ENCODE measurements at regions not wholly inside any gene's neighbourhood (a gene's known extent, or its start where the extent isn't known, plus 50 kb on each side); places are given as distances from the start of the nearest gene placed in this dataset.

DNA sequence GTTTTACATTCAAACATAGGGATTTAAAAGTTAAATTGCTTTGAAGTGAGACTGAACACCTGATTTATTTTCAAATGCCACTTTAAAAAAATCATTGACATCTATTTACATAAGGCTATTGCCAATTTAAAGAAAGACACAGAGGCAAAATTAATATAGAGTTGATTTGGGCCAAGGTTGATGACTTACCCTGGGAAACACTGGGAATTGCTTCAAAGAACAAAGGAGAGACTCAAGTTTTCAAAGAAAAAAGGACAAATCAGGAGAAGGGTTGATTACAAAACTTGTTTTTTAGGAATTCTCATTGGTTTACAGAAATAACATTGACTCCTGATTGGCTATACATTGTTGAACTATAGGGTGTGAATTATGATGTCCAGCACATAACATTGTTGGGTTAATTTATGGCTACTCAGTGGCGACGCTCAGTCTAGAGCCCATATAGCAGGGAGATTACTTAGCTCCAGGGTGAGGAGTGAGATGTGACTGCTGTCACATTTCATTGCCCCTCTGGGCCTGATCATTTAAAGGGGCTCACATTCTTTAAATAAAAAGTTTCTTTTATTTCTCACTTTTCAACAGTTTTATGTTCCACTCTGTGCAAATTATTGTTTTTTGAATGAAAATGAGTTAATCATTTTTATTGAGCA lies 184.6 kb downstream of the SPATA18 start:
- H3K36me3 ChIP-seq (ENCODE audit: insufficient read depth, low read depth, low read length): no peaks in the 10 kb centered on the region
- H3K4me3 ChIP-seq (ENCODE audit: low read length): no peak overlapping the region
- 0 out of 2 replicates have a peak, but pooled peaks cover 5% of the 10 kb centered on the region for H3K4me1 ChIP-seq (ENCODE audit: insufficient read depth, low read length)
- H3K9me3 ChIP-seq (ENCODE audit: insufficient read depth, low read depth, low read length): no peaks in the 10 kb centered on the region
- no peak overlapping the region for H3K27ac ChIP-seq (ENCODE audit: low read length)
- no peaks in the 10 kb centered on the region for H3K27me3 ChIP-seq (ENCODE audit: insufficient read depth, low read length)
- H3K9ac ChIP-seq (ENCODE audit: low read depth, low read length): no peak overlapping the region

DNA sequence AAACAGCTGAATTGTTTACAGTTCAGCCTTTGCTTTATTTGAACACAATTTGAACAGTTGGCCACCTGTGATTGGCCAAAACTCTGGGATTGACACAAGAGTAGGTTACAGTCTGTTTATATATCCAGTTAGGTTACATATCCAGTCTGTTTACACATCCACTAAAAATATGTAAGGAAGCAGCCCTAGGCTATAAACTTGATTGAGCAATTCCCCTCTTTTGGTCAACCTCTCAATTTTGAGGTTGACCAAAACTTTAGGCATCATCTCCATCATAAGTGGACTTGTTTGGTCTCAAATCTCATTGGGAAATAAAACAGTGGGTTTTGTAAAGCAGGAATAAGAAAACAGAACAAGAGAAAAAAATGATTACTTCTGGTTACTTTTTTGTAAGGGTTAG lies 190.8 kb downstream of the SPATA18 start:
- Histone ChIP-seq H3K36me3 (ENCODE audit: insufficient read depth, low read depth, low read length) (no peaks in the 10 kb centered on the region), H3K9ac (ENCODE audit: low read depth, low read length) (no peak overlapping the region), H3K27ac (ENCODE audit: low read length) (no peak overlapping the region), H3K4me3 (ENCODE audit: low read length) (no peak overlapping the region), H3K4me1 (ENCODE audit: insufficient read depth, low read length) (peaks cover 11% of the 10 kb centered on the region; the same call in 1 of the 2 replicates), H3K27me3 (ENCODE audit: insufficient read depth, low read length) (no peaks in the 10 kb centered on the region), H3K9me3 (ENCODE audit: insufficient read depth, low read depth, low read length) (no peaks in the 10 kb centered on the region)

DNA sequence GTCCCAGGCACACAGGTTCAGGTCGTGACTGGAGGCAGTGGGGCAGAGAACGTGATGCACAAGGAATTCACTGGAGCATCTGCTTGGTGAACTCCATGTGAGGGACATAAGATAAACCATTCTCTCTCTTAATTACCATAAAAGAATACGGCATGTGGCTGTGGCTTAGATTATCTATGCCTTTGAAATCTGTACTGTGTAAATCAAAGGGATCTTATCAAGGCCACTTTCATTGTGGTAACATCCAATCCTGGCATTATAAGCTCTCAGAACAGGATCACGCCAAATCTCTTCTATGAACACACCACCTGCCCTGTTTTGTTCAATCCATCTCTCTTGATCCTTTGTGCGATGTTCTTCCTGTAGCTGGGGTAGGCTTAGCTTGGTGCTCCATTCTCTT lies 192.3 kb downstream of the SPATA18 start:
- H3K4me3 ChIP-seq (ENCODE audit: low read length): no peak overlapping the region
- H3K9ac ChIP-seq (ENCODE audit: low read depth, low read length): no peak overlapping the region
- H3K27me3 ChIP-seq (ENCODE audit: insufficient read depth, low read length): no peaks in the 10 kb centered on the region
- no peaks in the 10 kb centered on the region for H3K9me3 ChIP-seq (ENCODE audit: insufficient read depth, low read depth, low read length)
- peaks cover 11% of the 10 kb centered on the region; the same call in 1 of the 2 replicates for H3K4me1 ChIP-seq (ENCODE audit: insufficient read depth, low read length)
- no peaks in the 10 kb centered on the region for H3K36me3 ChIP-seq (ENCODE audit: insufficient read depth, low read depth, low read length)
- H3K27ac ChIP-seq (ENCODE audit: low read length): no peak overlapping the region

DNA sequence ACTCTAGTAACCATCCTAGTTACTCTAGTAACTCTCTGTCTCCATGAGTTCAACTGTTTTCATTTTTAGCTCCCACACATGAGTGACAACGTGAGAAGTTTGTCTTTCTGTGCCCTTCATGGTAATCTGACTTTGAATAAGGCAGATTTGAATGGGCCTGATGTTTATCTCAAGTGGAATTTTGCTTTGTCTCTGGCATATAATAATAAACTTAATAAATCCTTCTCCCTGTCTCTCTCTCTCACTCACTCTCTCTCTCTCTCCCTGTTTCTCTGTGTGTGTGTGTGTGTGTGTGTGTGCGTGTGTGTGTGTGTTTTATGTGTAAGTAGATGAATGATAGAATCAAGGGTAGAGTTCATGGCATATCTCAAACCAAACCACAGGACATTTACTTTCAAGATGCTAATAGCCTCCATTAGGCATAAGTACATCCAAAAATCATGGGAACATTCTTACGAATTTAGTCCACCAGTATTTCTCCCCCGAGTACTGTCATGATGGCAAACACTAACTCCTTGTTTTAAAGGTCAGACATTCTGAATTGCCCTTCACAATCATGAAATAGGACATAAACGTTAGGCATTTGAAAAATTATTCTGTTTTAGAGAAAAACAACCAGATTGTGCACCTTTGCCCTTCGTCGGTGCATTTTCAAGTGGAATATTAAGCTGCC lies 193.1 kb downstream of the SPATA18 start:
- H3K27ac ChIP-seq (ENCODE audit: low read length): no peak overlapping the region
- no peak overlapping the region for H3K4me3 ChIP-seq (ENCODE audit: low read length)
- no peaks in the 10 kb centered on the region for H3K36me3 ChIP-seq (ENCODE audit: insufficient read depth, low read depth, low read length)
- H3K4me1 ChIP-seq (ENCODE audit: insufficient read depth, low read length): peaks cover 11% of the 10 kb centered on the region; the same call in 1 of the 2 replicates
- H3K9ac ChIP-seq (ENCODE audit: low read depth, low read length): no peak overlapping the region
- no peaks in the 10 kb centered on the region for H3K27me3 ChIP-seq (ENCODE audit: insufficient read depth, low read length)
- no peaks in the 10 kb centered on the region for H3K9me3 ChIP-seq (ENCODE audit: insufficient read depth, low read depth, low read length)

DNA sequence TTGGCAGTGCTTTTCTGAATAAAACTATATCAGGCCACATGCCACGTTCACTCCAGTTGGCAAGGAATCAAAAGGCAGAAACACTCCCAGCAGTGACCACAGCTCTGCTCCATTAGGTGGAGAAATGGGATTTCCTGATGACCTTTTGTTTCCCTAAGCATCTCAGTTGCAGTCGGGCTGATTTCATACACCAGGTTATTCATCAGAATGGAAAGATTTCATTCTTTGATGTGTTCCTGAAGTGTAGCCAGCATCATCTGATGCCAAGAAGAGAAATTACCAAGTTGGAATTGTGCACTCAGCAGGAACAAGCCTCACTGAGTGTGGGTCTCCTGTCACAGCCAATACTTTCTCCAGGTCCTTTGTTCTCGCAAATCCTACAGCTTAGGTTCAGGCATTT lies 193.7 kb downstream of the SPATA18 start:
- Histone ChIP-seq H3K27me3 (ENCODE audit: insufficient read depth, low read length) (no peaks in the 10 kb centered on the region), H3K27ac (ENCODE audit: low read length) (no peak overlapping the region), H3K9me3 (ENCODE audit: insufficient read depth, low read depth, low read length) (no peaks in the 10 kb centered on the region), H3K36me3 (ENCODE audit: insufficient read depth, low read depth, low read length) (no peaks in the 10 kb centered on the region), H3K4me1 (ENCODE audit: insufficient read depth, low read length) (peaks cover 11% of the 10 kb centered on the region; the same call in 1 of the 2 replicates), H3K4me3 (ENCODE audit: low read length) (no peak overlapping the region), H3K9ac (ENCODE audit: low read depth, low read length) (no peak overlapping the region)

DNA sequence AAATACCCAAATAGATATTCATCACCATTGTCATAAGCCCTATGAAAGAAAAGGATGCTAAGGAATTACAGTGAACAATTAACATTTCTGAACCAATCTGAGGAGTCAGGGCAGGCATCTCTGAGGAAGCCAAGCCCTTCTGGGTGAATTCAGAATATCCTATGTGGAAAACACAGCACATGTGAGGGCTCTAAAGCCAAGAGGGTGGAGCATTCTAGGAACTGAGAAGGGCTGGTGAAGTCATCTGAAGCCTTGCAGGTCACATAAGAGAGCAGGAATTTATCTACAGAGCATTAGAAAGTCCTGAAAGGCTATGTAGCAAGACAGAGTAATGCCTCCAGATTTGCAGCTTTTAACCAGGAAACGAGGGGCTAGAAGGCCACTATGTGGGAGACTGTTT lies 195.7 kb downstream of the SPATA18 start:
- Histone ChIP-seq H3K36me3 (ENCODE audit: insufficient read depth, low read depth, low read length) (no peaks in the 10 kb centered on the region), H3K4me3 (ENCODE audit: low read length) (no peak overlapping the region), H3K27ac (ENCODE audit: low read length) (no peak overlapping the region), H3K27me3 (ENCODE audit: insufficient read depth, low read length) (no peaks in the 10 kb centered on the region), H3K4me1 (ENCODE audit: insufficient read depth, low read length) (peaks cover 11% of the 10 kb centered on the region; the same call in 1 of the 2 replicates), H3K9me3 (ENCODE audit: insufficient read depth, low read depth, low read length) (peaks cover 3% of the 10 kb centered on the region; the same call in 1 of the 2 replicates), H3K9ac (ENCODE audit: low read depth, low read length) (no peak overlapping the region)

DNA sequence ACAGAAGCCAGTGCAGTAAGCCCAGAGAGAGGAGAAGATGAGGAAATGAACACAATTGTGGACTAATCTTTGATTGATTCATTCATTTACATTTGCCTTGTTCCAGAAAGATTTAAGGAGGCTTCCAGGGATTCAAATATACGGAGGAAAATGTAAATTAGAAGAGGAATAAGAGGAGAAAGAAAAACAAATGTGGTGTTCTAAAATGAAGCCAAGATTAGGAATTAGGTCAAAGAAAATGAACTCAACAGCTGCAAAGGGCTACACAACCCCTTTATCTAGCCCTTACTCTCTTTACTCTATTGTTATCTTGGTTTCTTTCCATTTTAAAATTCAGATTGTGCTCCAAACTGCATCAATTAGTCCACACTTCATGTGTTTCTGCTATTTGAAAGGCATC lies 196.8 kb downstream of the SPATA18 start:
- Histone ChIP-seq H3K27me3 (ENCODE audit: insufficient read depth, low read length) (no peaks in the 10 kb centered on the region), H3K36me3 (ENCODE audit: insufficient read depth, low read depth, low read length) (no peaks in the 10 kb centered on the region), H3K9ac (ENCODE audit: low read depth, low read length) (no peak overlapping the region), H3K4me3 (ENCODE audit: low read length) (no peak overlapping the region), H3K27ac (ENCODE audit: low read length) (no peak overlapping the region), H3K9me3 (ENCODE audit: insufficient read depth, low read depth, low read length) (peaks cover 12% of the 10 kb centered on the region; the same call in 1 of the 2 replicates), H3K4me1 (ENCODE audit: insufficient read depth, low read length) (peaks cover 11% of the 10 kb centered on the region; the same call in 1 of the 2 replicates)

DNA sequence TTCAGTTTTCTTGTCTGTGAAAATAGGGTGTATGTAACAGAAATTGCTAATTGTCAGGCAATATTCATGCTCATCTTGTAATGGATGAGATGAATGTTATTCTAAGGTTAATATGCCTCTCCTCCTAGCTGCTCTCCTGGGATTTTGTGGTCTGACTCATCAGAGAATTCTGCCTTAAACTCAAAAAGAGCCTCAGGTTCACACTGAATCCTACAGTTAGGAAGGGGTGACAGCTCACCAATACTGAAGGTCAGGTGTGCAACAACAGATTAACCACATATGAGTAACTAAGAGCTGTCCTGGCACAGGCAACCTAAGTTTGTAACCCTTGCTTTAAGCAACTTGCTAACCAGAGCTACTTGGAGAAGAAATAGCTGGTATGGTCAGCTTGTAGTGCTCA lies 197.7 kb downstream of the SPATA18 start:
- Histone ChIP-seq H3K9me3 (ENCODE audit: insufficient read depth, low read depth, low read length) (peaks cover 12% of the 10 kb centered on the region; the same call in 1 of the 2 replicates), H3K4me3 (ENCODE audit: low read length) (no peak overlapping the region), H3K27me3 (ENCODE audit: insufficient read depth, low read length) (no peaks in the 10 kb centered on the region), H3K9ac (ENCODE audit: low read depth, low read length) (no peak overlapping the region), H3K4me1 (ENCODE audit: insufficient read depth, low read length) (peaks cover 11% of the 10 kb centered on the region; the same call in 1 of the 2 replicates), H3K36me3 (ENCODE audit: insufficient read depth, low read depth, low read length) (no peaks in the 10 kb centered on the region), H3K27ac (ENCODE audit: low read length) (no peak overlapping the region)

DNA sequence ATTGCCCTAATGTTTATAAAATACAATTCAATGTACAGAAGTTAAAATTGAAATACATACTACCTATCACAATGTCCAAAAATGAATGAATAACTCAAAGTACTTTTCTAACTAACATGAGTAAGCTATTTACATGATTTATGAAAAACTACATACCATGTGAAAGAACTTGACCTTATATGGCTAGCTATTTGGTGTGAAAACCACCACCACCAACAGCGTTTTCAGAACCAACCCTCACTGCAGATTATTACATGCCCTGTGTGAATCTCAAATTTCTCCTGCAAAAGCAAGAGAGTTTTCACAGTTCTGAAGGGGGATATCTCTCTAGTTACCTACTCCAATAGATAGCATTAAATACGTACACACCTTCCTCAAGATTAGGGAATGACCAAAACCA lies 198.5 kb downstream of the SPATA18 start:
- Histone ChIP-seq H3K9me3 (ENCODE audit: insufficient read depth, low read depth, low read length) (peaks cover 12% of the 10 kb centered on the region; the same call in 1 of the 2 replicates), H3K27me3 (ENCODE audit: insufficient read depth, low read length) (no peaks in the 10 kb centered on the region), H3K4me3 (ENCODE audit: low read length) (no peak overlapping the region), H3K27ac (ENCODE audit: low read length) (no peak overlapping the region), H3K4me1 (ENCODE audit: insufficient read depth, low read length) (peaks cover 11% of the 10 kb centered on the region; the same call in 1 of the 2 replicates), H3K9ac (ENCODE audit: low read depth, low read length) (no peak overlapping the region), H3K36me3 (ENCODE audit: insufficient read depth, low read depth, low read length) (no peaks in the 10 kb centered on the region)

DNA sequence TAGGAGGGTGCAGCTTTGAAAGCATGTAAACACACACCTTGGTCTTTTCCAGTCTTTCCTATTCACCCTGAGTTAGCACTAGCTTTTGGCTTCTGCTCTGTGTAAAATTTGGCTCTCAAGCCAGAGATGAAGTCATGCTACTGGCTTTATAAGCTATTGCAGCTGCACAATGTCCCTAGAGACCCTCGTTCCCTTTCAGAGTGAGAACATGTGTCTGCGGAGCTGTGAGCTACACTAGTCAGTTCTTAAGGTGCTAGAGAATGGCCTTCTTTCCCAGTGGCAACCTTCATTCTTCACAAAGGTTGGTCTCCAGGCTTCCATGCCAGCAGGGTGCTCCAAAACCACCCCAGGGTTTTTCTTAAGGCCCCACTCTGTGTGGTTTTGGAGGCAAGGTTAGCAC lies 199.1 kb downstream of the SPATA18 start:
- no peaks in the 10 kb centered on the region for H3K36me3 ChIP-seq (ENCODE audit: insufficient read depth, low read depth, low read length)
- peaks cover 12% of the 10 kb centered on the region; the same call in 1 of the 2 replicates for H3K9me3 ChIP-seq (ENCODE audit: insufficient read depth, low read depth, low read length)
- no peak overlapping the region for H3K27ac ChIP-seq (ENCODE audit: low read length)
- no peak overlapping the region for H3K4me3 ChIP-seq (ENCODE audit: low read length)
- no peak overlapping the region for H3K9ac ChIP-seq (ENCODE audit: low read depth, low read length)
- no peaks in the 10 kb centered on the region for H3K27me3 ChIP-seq (ENCODE audit: insufficient read depth, low read length)
- H3K4me1 ChIP-seq (ENCODE audit: insufficient read depth, low read length): peaks cover 8% of the 10 kb centered on the region; the same call in 1 of the 2 replicates

DNA sequence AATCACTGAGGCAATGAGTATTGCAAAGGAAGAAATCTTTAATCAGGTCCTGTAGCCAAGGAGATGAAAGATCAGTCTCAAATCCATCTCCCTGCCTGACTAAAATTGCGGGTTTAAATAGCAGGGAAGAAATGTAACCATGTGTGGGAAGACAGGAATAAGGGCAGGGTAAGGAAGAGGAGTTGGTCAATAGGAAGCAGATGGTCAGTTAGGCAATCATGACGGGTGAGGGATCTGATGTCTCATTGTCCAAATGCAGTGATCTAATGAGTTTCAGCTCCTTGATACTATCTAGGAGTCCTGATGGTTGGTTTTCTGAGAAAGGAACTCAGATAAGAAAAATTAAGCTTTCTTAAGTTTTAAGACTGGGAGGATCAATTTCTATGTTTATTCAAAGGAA lies 200.8 kb downstream of the SPATA18 start:
- no peak overlapping the region for H3K4me3 ChIP-seq (ENCODE audit: low read length)
- H3K27ac ChIP-seq (ENCODE audit: low read length): no peak overlapping the region
- no peaks in the 10 kb centered on the region for H3K27me3 ChIP-seq (ENCODE audit: insufficient read depth, low read length)
- H3K36me3 ChIP-seq (ENCODE audit: insufficient read depth, low read depth, low read length): no peaks in the 10 kb centered on the region
- peaks cover 12% of the 10 kb centered on the region; the same call in 1 of the 2 replicates for H3K9me3 ChIP-seq (ENCODE audit: insufficient read depth, low read depth, low read length)
- H3K9ac ChIP-seq (ENCODE audit: low read depth, low read length): no peak overlapping the region
- H3K4me1 ChIP-seq (ENCODE audit: insufficient read depth, low read length): no peaks in the 10 kb centered on the region; the same call in 1 of the 2 replicates

DNA sequence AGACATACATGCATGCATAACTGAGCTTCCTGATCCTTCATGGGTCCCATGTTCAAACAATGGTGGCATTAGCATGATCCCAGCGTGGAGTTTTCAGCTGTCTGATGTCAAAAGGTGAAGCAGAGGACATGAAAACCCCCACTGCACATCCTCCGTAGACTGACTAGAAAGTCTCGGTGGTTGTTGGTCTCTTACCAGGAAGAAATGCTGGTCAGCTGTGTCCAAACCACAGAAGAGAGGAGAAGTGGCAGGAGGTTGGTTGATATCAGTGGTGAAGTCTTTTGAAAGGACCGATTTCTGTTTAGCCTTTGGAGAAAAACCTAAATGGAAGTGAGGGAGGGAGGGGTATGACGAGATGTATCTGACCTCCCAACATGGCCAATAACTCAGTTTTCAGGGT lies 201.9 kb downstream of the SPATA18 start:
- Histone ChIP-seq H3K4me3 (ENCODE audit: low read length) (no peak overlapping the region), H3K27ac (ENCODE audit: low read length) (no peak overlapping the region), H3K27me3 (ENCODE audit: insufficient read depth, low read length) (no peaks in the 10 kb centered on the region), H3K9me3 (ENCODE audit: insufficient read depth, low read depth, low read length) (peaks cover 12% of the 10 kb centered on the region; the same call in 1 of the 2 replicates), H3K9ac (ENCODE audit: low read depth, low read length) (no peak overlapping the region), H3K36me3 (ENCODE audit: insufficient read depth, low read depth, low read length) (no peaks in the 10 kb centered on the region), H3K4me1 (ENCODE audit: insufficient read depth, low read length) (no peaks in the 10 kb centered on the region)
